ENCODE measurements at regions not wholly inside any gene's neighbourhood (a gene's known extent, or its start where the extent isn't known, plus 50 kb on each side); places are given as distances from the start of the nearest gene placed in this dataset.

DNA sequence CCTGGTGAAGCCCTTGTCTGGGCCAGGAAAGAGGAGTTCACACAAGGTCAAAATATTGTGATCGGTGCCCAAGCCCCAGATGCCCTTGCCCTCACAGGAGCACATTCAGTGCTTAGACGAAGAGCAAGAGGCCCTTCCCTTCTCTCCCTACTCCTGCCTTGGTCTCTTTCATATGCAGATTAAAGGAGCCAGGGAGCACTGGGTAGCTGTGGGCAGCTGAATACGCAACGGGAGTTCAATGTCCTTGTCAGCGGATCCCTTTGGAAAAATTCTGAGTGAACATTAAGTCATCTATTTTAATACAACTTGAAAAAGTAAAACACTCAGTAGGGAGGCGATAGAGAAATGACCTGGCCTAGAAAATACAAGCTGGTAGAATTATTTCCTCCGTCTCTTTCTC lies 1489.4 kb downstream of the AACS start:
- no peak for TF ChIP-seq TCF7 (CRISPR knock-in tag; IDR thresholded peaks at IDR 0.05; ENCODE audit: low read depth)
- TF ChIP-seq, protein P1, sequence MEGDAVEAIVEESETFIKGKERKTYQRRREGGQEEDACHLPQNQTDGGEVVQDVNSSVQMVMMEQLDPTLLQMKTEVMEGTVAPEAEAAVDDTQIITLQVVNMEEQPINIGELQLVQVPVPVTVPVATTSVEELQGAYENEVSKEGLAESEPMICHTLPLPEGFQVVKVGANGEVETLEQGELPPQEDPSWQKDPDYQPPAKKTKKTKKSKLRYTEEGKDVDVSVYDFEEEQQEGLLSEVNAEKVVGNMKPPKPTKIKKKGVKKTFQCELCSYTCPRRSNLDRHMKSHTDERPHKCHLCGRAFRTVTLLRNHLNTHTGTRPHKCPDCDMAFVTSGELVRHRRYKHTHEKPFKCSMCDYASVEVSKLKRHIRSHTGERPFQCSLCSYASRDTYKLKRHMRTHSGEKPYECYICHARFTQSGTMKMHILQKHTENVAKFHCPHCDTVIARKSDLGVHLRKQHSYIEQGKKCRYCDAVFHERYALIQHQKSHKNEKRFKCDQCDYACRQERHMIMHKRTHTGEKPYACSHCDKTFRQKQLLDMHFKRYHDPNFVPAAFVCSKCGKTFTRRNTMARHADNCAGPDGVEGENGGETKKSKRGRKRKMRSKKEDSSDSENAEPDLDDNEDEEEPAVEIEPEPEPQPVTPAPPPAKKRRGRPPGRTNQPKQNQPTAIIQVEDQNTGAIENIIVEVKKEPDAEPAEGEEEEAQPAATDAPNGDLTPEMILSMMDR (IDR thresholded peaks at IDR 0.05) = no peak
- no peak for TF ChIP-seq ELF4 (CRISPR knock-in tag; IDR thresholded peaks at IDR 0.05; ENCODE audit: low read depth)
- TF ChIP-seq KAT7 (CRISPR knock-in tag; IDR thresholded peaks at IDR 0.05; ENCODE audit: borderline replicate concordance) = no peak
- TF ChIP-seq, protein P2, sequence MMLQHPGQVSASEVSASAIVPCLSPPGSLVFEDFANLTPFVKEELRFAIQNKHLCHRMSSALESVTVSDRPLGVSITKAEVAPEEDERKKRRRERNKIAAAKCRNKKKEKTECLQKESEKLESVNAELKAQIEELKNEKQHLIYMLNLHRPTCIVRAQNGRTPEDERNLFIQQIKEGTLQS (CRISPR knock-in tag; conservative IDR thresholded peaks at IDR 0.05) = no peak
- no peak for TF ChIP-seq CREB1 (CRISPR knock-in tag; IDR thresholded peaks at IDR 0.05)
- TF ChIP-seq, protein P3, sequence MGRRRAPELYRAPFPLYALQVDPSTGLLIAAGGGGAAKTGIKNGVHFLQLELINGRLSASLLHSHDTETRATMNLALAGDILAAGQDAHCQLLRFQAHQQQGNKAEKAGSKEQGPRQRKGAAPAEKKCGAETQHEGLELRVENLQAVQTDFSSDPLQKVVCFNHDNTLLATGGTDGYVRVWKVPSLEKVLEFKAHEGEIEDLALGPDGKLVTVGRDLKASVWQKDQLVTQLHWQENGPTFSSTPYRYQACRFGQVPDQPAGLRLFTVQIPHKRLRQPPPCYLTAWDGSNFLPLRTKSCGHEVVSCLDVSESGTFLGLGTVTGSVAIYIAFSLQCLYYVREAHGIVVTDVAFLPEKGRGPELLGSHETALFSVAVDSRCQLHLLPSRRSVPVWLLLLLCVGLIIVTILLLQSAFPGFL (CRISPR knock-in tag; IDR thresholded peaks at IDR 0.05; ENCODE audit: borderline replicate concordance) = no peak
- no peak for TF ChIP-seq ATF1 (CRISPR knock-in tag; IDR thresholded peaks at IDR 0.05)
